ENCODE measurements at regions not wholly inside any gene's neighbourhood (a gene's known extent, or its start where the extent isn't known, plus 50 kb on each side); places are given as distances from the start of the nearest gene placed in this dataset.

DNA sequence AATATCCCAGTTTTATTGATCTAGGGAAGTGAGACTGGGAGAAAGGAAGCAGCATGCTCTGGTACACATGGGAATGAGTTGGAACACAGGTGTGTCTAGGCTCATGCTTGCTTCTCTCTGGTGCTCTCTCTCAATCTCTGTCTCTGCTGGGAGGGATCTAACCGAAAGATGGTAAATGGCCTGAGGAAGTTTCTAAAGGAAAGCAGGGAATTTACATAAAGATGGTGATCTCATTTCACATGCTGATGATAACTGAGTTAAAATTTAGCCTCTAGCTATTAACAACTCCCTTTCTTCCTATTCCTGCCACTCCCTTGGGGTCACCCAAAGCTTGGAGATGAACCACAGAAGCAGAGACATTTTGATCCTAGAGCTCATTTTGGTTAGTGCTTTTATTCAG, 436.2 kb downstream of the SH3GL2 start:
- TF ChIP-seq, protein P1, sequence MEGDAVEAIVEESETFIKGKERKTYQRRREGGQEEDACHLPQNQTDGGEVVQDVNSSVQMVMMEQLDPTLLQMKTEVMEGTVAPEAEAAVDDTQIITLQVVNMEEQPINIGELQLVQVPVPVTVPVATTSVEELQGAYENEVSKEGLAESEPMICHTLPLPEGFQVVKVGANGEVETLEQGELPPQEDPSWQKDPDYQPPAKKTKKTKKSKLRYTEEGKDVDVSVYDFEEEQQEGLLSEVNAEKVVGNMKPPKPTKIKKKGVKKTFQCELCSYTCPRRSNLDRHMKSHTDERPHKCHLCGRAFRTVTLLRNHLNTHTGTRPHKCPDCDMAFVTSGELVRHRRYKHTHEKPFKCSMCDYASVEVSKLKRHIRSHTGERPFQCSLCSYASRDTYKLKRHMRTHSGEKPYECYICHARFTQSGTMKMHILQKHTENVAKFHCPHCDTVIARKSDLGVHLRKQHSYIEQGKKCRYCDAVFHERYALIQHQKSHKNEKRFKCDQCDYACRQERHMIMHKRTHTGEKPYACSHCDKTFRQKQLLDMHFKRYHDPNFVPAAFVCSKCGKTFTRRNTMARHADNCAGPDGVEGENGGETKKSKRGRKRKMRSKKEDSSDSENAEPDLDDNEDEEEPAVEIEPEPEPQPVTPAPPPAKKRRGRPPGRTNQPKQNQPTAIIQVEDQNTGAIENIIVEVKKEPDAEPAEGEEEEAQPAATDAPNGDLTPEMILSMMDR (IDR thresholded peaks at IDR 0.05): no peak
- TF ChIP-seq POLR2A (IDR thresholded peaks at IDR 0.05): no peak
